ENCODE measurements at regions not wholly inside any gene's neighbourhood (a gene's known extent, or its start where the extent isn't known, plus 50 kb on each side); places are given as distances from the start of the nearest gene placed in this dataset.

DNA sequence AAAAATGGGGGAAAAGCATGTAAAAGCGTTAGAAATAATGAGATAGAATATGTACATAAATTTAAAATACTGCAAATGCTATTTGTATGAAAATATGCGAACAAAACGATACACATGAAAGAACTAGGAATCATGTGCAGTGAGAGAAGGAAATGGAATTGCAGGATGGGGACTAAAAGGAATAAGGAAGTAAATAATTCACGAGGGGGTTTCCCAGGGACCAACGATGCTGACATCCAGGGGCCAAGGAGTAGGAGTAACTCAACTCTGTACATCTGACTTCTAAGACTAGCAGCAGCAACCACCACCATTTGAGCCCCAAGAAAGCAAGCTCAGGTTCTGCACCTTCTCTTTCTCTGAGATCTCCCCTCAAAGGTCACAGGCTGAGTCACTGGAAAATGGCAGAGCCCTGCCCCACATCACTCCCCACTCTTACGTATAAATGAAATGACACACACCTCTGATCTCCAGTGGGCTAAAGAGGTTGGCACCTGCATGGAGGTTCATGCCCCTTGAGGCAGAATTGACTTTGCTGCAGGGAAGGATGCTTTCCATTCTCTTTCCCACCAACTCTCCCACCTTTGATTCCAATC is 100.0 kb upstream of the DLG1 start:
- ChIA-PET POLR2A (no interaction called here), CTCF (no interaction called here)
- no peak overlapping the region for H3K4me3 ChIP-seq (ENCODE audit: low read depth, low read length)
- H3K27ac ChIP-seq (ENCODE audit: extremely low read depth, low read depth, low read length) = no peak overlapping the region
- H3K9me3 ChIP-seq (ENCODE audit: control insufficient read depth, insufficient read depth, low read depth, low read length) = no peaks in the 10 kb centered on the region
- H3K36me3 ChIP-seq (ENCODE audit: control insufficient read depth in 2 of 2, insufficient read depth in 1 of 2, low read length in 2 of 2) = no peaks in the 10 kb centered on the region
- H3K4me1 ChIP-seq (ENCODE audit: control insufficient read depth, insufficient read depth, low read length) = no peaks in the 10 kb centered on the region
- TF ChIP-seq ZNF548 (tag by site-specific recombination; IDR thresholded peaks at IDR 0.05) = no peak
- no peak for TF ChIP-seq KLF9 (tag by site-specific recombination; IDR thresholded peaks at IDR 0.05; ENCODE audit: low read depth)
- no peak for TF ChIP-seq SCRT1 (tag by site-specific recombination; IDR thresholded peaks at IDR 0.05; ENCODE audit: borderline replicate concordance)
- no peak for TF ChIP-seq ZNF510 (tag by site-specific recombination; IDR thresholded peaks at IDR 0.05; ENCODE audit: insufficient replicate concordance)
- no peak for TF ChIP-seq ZNF266 (tag by site-specific recombination; IDR thresholded peaks at IDR 0.05; ENCODE audit: low read depth)
- TF ChIP-seq, protein P1, sequence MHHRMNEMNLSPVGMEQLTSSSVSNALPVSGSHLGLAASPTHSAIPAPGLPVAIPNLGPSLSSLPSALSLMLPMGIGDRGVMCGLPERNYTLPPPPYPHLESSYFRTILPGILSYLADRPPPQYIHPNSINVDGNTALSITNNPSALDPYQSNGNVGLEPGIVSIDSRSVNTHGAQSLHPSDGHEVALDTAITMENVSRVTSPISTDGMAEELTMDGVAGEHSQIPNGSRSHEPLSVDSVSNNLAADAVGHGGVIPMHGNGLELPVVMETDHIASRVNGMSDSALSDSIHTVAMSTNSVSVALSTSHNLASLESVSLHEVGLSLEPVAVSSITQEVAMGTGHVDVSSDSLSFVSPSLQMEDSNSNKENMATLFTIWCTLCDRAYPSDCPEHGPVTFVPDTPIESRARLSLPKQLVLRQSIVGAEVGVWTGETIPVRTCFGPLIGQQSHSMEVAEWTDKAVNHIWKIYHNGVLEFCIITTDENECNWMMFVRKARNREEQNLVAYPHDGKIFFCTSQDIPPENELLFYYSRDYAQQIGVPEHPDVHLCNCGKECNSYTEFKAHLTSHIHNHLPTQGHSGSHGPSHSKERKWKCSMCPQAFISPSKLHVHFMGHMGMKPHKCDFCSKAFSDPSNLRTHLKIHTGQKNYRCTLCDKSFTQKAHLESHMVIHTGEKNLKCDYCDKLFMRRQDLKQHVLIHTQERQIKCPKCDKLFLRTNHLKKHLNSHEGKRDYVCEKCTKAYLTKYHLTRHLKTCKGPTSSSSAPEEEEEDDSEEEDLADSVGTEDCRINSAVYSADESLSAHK (tag by site-specific recombination; IDR thresholded peaks at IDR 0.05) = no peak
- no peak for TF ChIP-seq KLF7 (tag by site-specific recombination; IDR thresholded peaks at IDR 0.05; ENCODE audit: borderline replicate concordance)
- no peak for TF ChIP-seq ZNF121 (tag by site-specific recombination; IDR thresholded peaks at IDR 0.05)
- no peak for TF ChIP-seq ZNF677 (tag by site-specific recombination; IDR thresholded peaks at IDR 0.05)
- no peak for TF ChIP-seq ZNF776 (tag by site-specific recombination; IDR thresholded peaks at IDR 0.05; ENCODE audit: borderline replicate concordance)
- no peak for TF ChIP-seq ZNF843 (tag by site-specific recombination; IDR thresholded peaks at IDR 0.05)
- TF ChIP-seq, protein P2, sequence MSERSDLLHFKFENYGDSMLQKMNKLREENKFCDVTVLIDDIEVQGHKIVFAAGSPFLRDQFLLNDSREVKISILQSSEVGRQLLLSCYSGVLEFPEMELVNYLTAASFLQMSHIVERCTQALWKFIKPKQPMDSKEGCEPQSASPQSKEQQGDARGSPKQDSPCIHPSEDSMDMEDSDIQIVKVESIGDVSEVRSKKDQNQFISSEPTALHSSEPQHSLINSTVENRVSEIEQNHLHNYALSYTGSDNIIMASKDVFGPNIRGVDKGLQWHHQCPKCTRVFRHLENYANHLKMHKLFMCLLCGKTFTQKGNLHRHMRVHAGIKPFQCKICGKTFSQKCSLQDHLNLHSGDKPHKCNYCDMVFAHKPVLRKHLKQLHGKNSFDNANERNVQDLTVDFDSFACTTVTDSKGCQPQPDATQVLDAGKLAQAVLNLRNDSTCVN (tag by site-specific recombination; optimal IDR thresholded peaks at IDR 0.05) = no peak
- no peak for TF ChIP-seq ZNF664 (tag by site-specific recombination; IDR thresholded peaks at IDR 0.05)
- TF ChIP-seq ZNF404 (tag by site-specific recombination; IDR thresholded peaks at IDR 0.05) = no peak
- TF ChIP-seq HOXD13 (CRISPR knock-in tag; IDR thresholded peaks at IDR 0.05; ENCODE audit: borderline replicate concordance) = no peak
- TF ChIP-seq ZNF248 (tag by site-specific recombination; IDR thresholded peaks at IDR 0.05) = no peak
- no peak for TF ChIP-seq ZNF19 (tag by site-specific recombination; IDR thresholded peaks at IDR 0.05; ENCODE audit: low read depth)
- TF ChIP-seq ZSCAN23 (tag by site-specific recombination; IDR thresholded peaks at IDR 0.05) = no peak
- TF ChIP-seq ZNF792 (tag by site-specific recombination; IDR thresholded peaks at IDR 0.05) = no peak
- TF ChIP-seq ZNF837 (tag by site-specific recombination; IDR thresholded peaks at IDR 0.05) = no peak

DNA sequence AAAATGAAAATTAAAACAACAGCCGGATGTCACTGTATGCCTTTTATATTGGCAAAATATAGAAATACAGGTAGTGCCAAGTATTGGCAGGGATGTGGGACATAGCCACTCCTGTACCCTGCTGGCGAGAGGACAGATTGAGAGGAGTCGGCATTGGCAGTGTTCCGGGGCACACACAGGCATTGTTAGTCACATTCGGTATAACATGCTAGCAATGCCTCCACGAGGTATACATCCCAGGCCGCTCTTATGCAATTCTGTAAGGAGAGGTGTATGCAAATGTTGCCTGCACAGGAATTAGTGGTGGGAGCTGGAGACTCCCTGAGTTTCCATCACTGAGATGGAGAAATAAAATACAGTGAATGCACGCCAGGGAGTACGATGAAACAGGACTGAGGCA is 99.4 kb upstream of the DLG1 start:
- TF ChIP-seq ZNF211 (tag by site-specific recombination; IDR thresholded peaks at IDR 0.05; ENCODE audit: low read depth) = no peak
- CTCF ChIA-PET = no interaction called here

More for the DNA sequence above, 99.4 kb upstream of the DLG1 start:
- H3K27ac ChIP-seq (ENCODE audit: extremely low read depth, low read depth, low read length) = no peak overlapping the region
- H3K4me3 ChIP-seq (ENCODE audit: low read depth, low read length) = no peak overlapping the region
- H3K9me3 ChIP-seq (ENCODE audit: control insufficient read depth, insufficient read depth, low read depth, low read length) = no peaks in the 10 kb centered on the region
- POLR2A ChIA-PET = no interaction called here
- H3K36me3 ChIP-seq (ENCODE audit: control insufficient read depth in 2 of 2, insufficient read depth in 1 of 2, low read length in 2 of 2) = no peaks in the 10 kb centered on the region
- H3K4me1 ChIP-seq (ENCODE audit: control insufficient read depth, insufficient read depth, low read length) = no peaks in the 10 kb centered on the region
